ENCODE measurements at regions not wholly inside any gene's neighbourhood (a gene's known extent, or its start where the extent isn't known, plus 50 kb on each side); places are given as distances from the start of the nearest gene placed in this dataset.

DNA sequence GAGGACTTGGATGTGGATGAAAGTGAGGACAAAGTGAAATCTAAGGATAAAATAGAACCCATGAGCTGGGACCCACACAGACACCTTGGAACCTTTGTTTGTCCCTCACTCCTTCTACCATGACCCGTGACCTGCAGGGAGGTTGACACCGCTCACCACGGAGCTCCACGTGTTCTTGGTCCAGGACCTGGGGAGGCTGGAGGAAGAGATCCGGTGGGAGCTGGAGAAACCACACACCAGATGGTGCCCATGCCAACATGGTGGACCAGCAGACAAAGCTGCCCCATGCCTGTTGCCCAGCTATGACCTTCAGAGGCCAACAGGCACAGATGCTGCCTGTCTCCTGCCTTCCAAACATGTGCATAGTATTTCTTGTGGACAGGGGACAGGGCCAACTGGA, 721.9 kb downstream of the PTPRU start:
- TF ChIP-seq POLR2A (IDR thresholded peaks at IDR 0.05; ENCODE audit: low read length), result no peak
- no peak for TF ChIP-seq GATA1 (IDR thresholded peaks at IDR 0.05; ENCODE audit: low read depth, low read length)

All from erythroblast (primary cell).